Subcutaneous abdominal adipose tissue (tissue), 5 donors: ENCODE measurements at regions not wholly inside any gene's neighbourhood (a gene's known extent, or its start where the extent isn't known, plus 50 kb on each side); places are given as distances from the start of the nearest gene placed in this dataset.

Source experiments
- H3K27ac ChIP-seq: one replicate; pipeline ENCODE4 v1.7.0; 2013; ENCODE audit warnings: low read depth, mild to moderate bottlenecking, inconsistent platforms, low read length, moderate library complexity
- H3K27me3 ChIP-seq, 5 donors: one replicate each; pipeline ENCODE4 v1.7.0; 2013; ENCODE audit warnings: low read length in 5 of 5, inconsistent platforms in 1 of 5; ENCODE audit not compliant: control insufficient read depth in 5 of 5, insufficient read depth in 4 of 5
- H3K36me3 ChIP-seq, 5 donors: one replicate each; pipeline ENCODE4 v1.7.0; 2013; ENCODE audit warnings: low read length in 5 of 5; ENCODE audit not compliant: control insufficient read depth in 5 of 5, insufficient read depth in 5 of 5
- H3K4me1 ChIP-seq, 5 donors: one replicate each; pipeline ENCODE4 v1.7.0; 2013; ENCODE audit warnings: low read length in 5 of 5, mild to moderate bottlenecking in 3 of 5, moderate library complexity in 1 of 5; ENCODE audit not compliant: control insufficient read depth in 5 of 5, insufficient read depth in 5 of 5
- H3K4me3 ChIP-seq, 5 donors: one replicate each; pipeline ENCODE4 v1.7.0; 2013; ENCODE audit warnings: low read length in 5 of 5, low read depth in 1 of 5
- H3K9ac ChIP-seq, 5 donors: one replicate each; pipeline ENCODE4 v1.7.0; 2013; ENCODE audit warnings: low read length in 5 of 5, mild to moderate bottlenecking in 4 of 5, moderate library complexity in 3 of 5
- H3K9me3 ChIP-seq, 5 donors: one replicate each; pipeline ENCODE4 v1.7.0; 2013; ENCODE audit warnings: low read length in 5 of 5; ENCODE audit not compliant: control insufficient read depth in 5 of 5
- donor health status: healthy.
- donor health status: healthy.
- donor health status: healthy.
- donor health status: healthy.
- donor health status: healthy.

DNA sequence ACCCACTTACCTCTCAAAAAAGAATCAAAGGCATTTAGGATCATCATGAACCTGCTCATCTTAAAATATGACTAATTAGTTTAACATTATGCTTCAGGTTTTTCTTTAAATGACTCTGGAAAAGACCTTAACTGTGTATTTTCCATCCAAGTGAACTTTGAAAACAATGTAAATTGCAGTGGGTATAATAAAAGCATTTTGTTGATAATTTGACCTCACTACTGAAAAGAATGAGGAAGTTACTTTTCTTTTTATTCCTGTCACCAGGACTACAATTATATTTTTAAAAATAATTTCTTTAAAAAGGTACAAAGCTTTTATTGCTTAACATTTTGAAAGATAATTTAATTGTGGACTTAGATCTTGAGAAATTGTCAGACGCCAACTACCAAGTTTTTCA, 249.9 kb downstream of the ALX1 start:
- H3K27ac ChIP-seq: no peak overlapping the region

DNA sequence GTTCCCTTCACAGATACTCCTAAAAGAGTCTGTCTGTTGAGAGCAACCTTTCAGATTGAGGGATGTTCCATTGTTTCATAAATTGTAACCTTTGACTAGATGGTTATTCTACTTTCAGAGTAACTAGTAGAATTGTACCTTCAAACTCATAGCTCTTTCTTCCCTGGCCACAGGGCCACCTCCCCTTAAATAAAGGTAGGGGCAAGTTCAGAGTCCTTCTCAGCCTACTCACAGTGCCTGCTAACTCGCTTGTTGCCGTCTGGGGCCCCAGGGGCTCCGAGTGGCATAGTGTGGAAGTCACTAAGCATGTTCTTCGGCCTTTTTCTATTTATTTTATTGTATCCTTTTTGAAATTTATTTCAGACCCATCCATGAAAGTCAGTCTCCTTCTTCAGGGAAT, 250.4 kb downstream of the ALX1 start:
- Histone ChIP-seq H3K4me1 (no peaks in the 10 kb centered on the region), H3K9ac (no peak overlapping the region), H3K27me3 (no peaks in the 10 kb centered on the region), H3K4me3 (no peak overlapping the region), H3K27ac (no peak overlapping the region), H3K36me3 (no peaks in the 10 kb centered on the region), H3K9me3 (no peaks in the 10 kb centered on the region)

More for the DNA sequence above, 249.9 kb downstream of the ALX1 start:
- Histone ChIP-seq H3K9ac (no peak overlapping the region), H3K9me3 (no peaks in the 10 kb centered on the region), H3K27me3 (no peaks in the 10 kb centered on the region), H3K36me3 (no peaks in the 10 kb centered on the region), H3K4me3 (no peak overlapping the region), H3K4me1 (no peaks in the 10 kb centered on the region)

DNA sequence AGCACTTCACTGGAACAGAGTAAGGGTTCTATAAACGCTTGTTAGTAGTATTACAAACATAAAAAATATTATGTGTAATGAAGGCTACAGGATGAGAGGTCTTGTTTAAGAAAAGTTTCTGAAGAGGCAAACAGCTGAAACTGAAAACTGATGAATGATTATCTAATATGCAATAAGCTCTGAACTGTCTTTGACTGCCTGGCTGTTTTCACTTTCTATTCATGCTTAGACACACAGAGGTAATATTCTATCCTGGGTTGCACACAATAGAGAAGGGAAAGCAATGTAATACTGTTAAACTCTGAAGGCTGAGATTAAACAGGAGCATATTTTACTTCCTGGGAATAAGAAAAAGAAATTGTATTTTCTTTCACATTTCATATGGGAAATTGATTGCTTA, 251.3 kb downstream of the ALX1 start:
- Histone ChIP-seq H3K9me3 (no peaks in the 10 kb centered on the region), H3K36me3 (no peaks in the 10 kb centered on the region), H3K27ac (no peak overlapping the region), H3K4me3 (no peak overlapping the region), H3K27me3 (no peaks in the 10 kb centered on the region), H3K4me1 (no peaks in the 10 kb centered on the region), H3K9ac (no peak overlapping the region)

DNA sequence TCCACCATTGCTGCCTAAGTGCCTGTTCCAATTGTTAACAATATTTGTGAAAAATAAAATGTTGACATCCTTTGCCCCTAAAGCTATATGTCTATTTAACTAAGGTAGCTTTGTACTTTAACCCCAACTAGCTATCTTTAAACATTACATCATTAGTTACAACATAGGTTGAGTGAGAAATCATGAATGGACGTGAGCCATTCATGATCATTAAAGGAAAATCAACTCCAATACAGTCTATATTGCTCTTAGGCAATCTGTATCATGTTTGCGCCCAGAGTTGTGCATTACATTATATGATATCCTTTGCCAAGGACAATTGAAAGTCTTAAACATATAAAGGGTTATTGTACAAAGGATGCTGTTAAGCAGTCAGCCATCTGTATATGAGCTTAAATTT, 269.6 kb downstream of the ALX1 start:
- Histone ChIP-seq H3K36me3 (no peaks in the 10 kb centered on the region), H3K27me3 (no peaks in the 10 kb centered on the region), H3K4me1 (no peaks in the 10 kb centered on the region), H3K27ac (no peak overlapping the region), H3K9me3 (no peaks in the 10 kb centered on the region), H3K4me3 (no peak overlapping the region), H3K9ac (no peak overlapping the region)

DNA sequence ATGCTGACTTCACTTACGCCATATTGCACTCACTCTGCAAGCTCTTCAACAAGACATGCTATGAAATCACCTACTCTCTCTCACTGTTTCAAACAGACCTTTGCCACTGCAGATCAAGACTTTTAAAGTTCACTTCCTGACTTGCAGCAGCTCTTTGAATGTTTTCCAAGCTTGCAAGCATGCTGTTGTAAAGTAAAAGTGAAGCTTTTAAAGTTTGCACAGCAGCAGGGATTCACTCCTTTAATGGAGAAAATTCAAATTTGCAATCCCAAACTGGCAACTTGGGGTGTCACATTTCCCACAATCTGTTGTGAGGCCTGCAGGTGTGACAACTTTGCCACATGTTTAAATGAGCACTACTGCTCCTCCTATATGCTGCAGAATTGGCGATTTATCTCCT, 270.9 kb downstream of the ALX1 start:
- Histone ChIP-seq H3K27me3 (no peaks in the 10 kb centered on the region), H3K4me1 (no peaks in the 10 kb centered on the region), H3K4me3 (no peak overlapping the region), H3K36me3 (no peaks in the 10 kb centered on the region), H3K9me3 (no peaks in the 10 kb centered on the region), H3K9ac (no peak overlapping the region), H3K27ac (no peak overlapping the region)

DNA sequence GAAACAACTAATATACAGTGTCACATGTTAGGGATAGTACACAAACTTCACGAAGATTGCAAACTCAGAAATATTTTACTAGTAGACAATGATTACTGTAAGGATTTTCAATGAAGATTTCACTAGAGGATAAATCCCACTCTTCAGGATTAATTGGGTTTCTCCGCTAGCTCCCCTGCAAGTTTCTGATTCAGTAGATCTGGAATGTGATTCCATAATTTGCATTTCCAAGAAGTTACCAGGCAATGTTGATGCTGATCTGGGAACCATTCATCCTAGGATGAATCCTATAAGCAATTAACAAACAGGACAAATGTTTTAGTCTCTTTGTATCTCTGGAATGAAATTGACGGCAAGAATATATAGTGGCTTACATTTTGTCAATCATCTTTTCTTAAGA, 272.4 kb downstream of the ALX1 start:
- no peak overlapping the region for H3K4me3 ChIP-seq
- no peak overlapping the region for H3K9ac ChIP-seq
- H3K36me3 ChIP-seq: no peaks in the 10 kb centered on the region
- no peak overlapping the region for H3K27ac ChIP-seq
- no peaks in the 10 kb centered on the region for H3K9me3 ChIP-seq
- no peaks in the 10 kb centered on the region for H3K27me3 ChIP-seq
- no peaks in the 10 kb centered on the region for H3K4me1 ChIP-seq

DNA sequence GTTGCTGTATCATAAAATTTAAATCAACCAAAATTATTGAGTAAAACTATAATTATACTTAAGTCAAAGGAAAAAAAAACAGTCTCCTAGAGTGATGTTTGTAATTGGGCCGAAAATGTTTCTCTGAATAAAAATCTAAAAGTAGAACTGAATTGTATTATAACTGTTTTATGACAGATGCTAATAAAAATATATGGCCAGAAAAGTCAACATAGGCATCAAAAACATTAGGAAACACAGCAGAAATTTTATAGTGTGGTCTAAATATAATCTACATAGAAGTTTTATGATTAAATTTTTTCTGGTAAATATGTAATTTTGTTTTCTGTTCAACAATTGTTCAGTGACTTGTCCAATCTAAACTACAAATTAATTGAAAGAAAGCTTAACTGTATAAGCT, 277.8 kb downstream of the ALX1 start:
- H3K27ac ChIP-seq: no peak overlapping the region

DNA sequence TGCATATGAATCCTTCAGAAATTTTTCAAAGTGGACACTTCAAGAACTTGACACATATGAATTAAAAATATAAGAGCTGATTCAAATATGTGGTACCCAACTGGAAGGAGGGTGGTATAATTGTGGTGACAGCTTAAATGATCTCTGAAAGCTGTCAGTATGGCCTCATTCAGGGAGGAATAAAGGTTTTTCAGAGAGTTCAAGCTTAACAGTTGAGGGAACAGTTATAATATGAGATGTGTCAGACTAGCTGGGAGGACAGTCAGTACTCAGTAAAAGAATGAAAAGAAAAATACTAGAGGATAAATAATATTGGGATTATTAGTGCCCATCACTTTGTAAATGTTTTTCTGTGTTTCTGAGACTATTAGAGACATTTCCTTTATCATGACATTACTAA, 277.5 kb downstream of the RASSF9 start:
- Histone ChIP-seq H3K9me3 (no peaks in the 10 kb centered on the region), H3K27me3 (no peaks in the 10 kb centered on the region), H3K4me1 (no peaks in the 10 kb centered on the region), H3K36me3 (no peaks in the 10 kb centered on the region), H3K9ac (no peak overlapping the region), H3K27ac (no peak overlapping the region), H3K4me3 (no peak overlapping the region)

More for the DNA sequence above, 277.8 kb downstream of the ALX1 start:
- no peaks in the 10 kb centered on the region for H3K4me1 ChIP-seq
- no peaks in the 10 kb centered on the region for H3K9me3 ChIP-seq
- H3K9ac ChIP-seq: no peak overlapping the region
- no peak overlapping the region for H3K4me3 ChIP-seq
- H3K27me3 ChIP-seq: no peaks in the 10 kb centered on the region
- H3K36me3 ChIP-seq: no peaks in the 10 kb centered on the region

DNA sequence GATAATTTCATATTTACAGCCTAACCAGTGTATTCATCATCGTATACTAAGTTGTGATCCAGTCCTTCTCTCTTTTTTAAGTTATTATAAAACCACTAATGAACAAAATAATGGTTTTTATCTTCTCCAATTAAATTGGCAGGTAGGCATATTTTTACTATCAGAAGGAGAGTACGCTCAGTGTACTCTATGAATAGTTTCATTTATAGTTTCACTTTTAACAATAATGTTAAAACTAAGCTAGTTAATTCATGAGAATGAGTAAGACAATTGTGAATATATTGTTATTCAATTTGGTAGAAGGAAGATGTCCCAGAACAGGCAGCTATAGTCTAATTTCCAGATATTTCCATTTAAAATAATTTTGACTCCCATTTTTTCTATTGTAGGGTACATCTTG, 277.1 kb downstream of the RASSF9 start:
- H3K27ac ChIP-seq: no peak overlapping the region
- H3K36me3 ChIP-seq: no peaks in the 10 kb centered on the region
- no peaks in the 10 kb centered on the region for H3K4me1 ChIP-seq
- H3K9me3 ChIP-seq: no peaks in the 10 kb centered on the region
- H3K9ac ChIP-seq: no peak overlapping the region
- no peaks in the 10 kb centered on the region for H3K27me3 ChIP-seq
- H3K4me3 ChIP-seq: no peak overlapping the region

DNA sequence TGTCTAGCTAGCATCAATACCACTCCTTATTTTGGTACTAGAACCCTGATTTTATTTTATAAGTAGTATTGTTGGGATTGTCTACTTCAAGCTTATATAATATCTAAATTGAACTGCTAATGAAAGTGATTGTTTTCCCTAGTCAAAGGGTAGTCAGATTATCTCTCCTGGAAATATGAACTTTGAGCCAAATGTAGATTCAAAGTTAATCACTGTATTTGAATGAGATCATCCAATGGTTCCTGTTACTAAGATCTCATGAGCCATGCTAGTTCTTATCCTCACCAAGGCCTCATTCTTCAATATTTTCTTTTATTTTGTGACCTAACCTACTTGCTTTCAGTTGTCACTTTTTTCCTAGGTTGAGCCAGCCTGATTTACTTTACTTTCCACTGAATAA, 276.7 kb downstream of the RASSF9 start:
- Histone ChIP-seq H3K27ac (no peak overlapping the region), H3K27me3 (no peaks in the 10 kb centered on the region), H3K9me3 (no peaks in the 10 kb centered on the region), H3K4me1 (no peaks in the 10 kb centered on the region), H3K9ac (no peak overlapping the region), H3K36me3 (no peaks in the 10 kb centered on the region), H3K4me3 (no peak overlapping the region)

DNA sequence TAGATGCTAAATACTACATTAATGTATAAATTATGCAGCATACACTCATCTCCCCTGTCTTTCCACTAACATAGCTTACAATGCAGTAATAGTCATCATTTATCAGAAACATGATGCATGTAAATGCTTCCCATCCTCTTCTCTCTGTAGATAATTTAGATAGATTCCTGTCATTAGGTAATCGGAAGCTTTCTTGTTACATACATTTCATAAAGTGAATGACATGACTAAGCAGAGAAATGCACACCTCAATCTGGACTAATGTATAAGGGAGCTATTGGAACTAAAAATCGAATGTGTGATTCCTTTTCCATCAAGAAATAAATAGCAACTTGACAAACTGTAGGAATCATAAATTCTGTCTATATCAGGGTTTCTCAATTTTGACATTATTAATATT, 273.4 kb downstream of the RASSF9 start:
- H3K27me3 ChIP-seq: no peaks in the 10 kb centered on the region
- H3K9me3 ChIP-seq: no peaks in the 10 kb centered on the region
- H3K4me3 ChIP-seq: no peak overlapping the region
- no peak overlapping the region for H3K27ac ChIP-seq
- H3K4me1 ChIP-seq: no peaks in the 10 kb centered on the region
- H3K36me3 ChIP-seq: no peaks in the 10 kb centered on the region
- H3K9ac ChIP-seq: no peak overlapping the region
